Loucy (cell line): ENCODE measurements at regions not wholly inside any gene's neighbourhood (a gene's known extent, or its start where the extent isn't known, plus 50 kb on each side); places are given as distances from the start of the nearest gene placed in this dataset.

Experiments
- H2AFZ ChIP-seq: fragments of 200-600 bp; sonication (generic); 2 replicates; pipeline ENCODE4 v1.6.0; 2016; ENCODE audit warnings: antibody characterized with exemption, mild to moderate bottlenecking, low read length, moderate library complexity
- H3F3A ChIP-seq: fragments of 200-600 bp; 2 replicates; pipeline ENCODE4 v1.6.0; 2016; ENCODE audit warnings: antibody characterized with exemption, low read depth, mild to moderate bottlenecking
- H3K27me3 ChIP-seq: fragments of 200-600 bp; sonication (generic); 2 replicates; pipeline ENCODE4 v1.6.1; 2014; ENCODE audit warnings: low read length, mild to moderate bottlenecking; ENCODE audit not compliant: insufficient read depth, poor library complexity, severe bottlenecking
- H3K36me3 ChIP-seq: fragments of 200-600 bp; sonication (generic); 2 replicates; pipeline ENCODE4 v1.6.1; 2016; ENCODE audit warnings: low read length; ENCODE audit not compliant: insufficient read depth
- H3K4me1 ChIP-seq: fragments of 200-600 bp; sonication (generic); 2 replicates; pipeline ENCODE4 v1.5.1; 2014; ENCODE audit warnings: low read length, mild to moderate bottlenecking; ENCODE audit not compliant: insufficient read depth, poor library complexity, severe bottlenecking
- H3K4me2 ChIP-seq: fragments of 200-600 bp; sonication (generic); 2 replicates; pipeline ENCODE4 v1.6.0; 2014; ENCODE audit warnings: antibody characterized with exemption, low read length, low read depth, mild to moderate bottlenecking; ENCODE audit not compliant: poor library complexity, severe bottlenecking
- H3K4me3 ChIP-seq: fragments of 200-600 bp; sonication (generic); 2 replicates; pipeline ENCODE4 v1.5.1; 2014; ENCODE audit warnings: low read length, mild to moderate bottlenecking, mixed read lengths; ENCODE audit not compliant: poor library complexity, severe bottlenecking
- H3K79me2 ChIP-seq: fragments of 200-600 bp; sonication (generic); 2 replicates; pipeline ENCODE4 v1.6.1; 2014; ENCODE audit warnings: low read length; ENCODE audit not compliant: insufficient read depth
- H3K9ac ChIP-seq: fragments of 200-600 bp; sonication (generic); 2 replicates; pipeline ENCODE4 v1.6.0; 2014; ENCODE audit warnings: mild to moderate bottlenecking, low read depth, low read length, moderate library complexity; ENCODE audit not compliant: poor library complexity, severe bottlenecking
- H3K9me2 ChIP-seq: fragments of 200-600 bp; sonication (generic); replicated peaks from 2 replicates; pipeline ENCODE4 v1.6.1; 2016; ENCODE audit warnings: low read depth, low read length, mixed read lengths
- H3K9me3 ChIP-seq: fragments of 200-600 bp; sonication (generic); 2 replicates; pipeline ENCODE4 v1.6.1; 2014; ENCODE audit warnings: mild to moderate bottlenecking, antibody characterized with exemption, low read length, low read depth; ENCODE audit not compliant: insufficient read depth
- H4K20me1 ChIP-seq: fragments of 200-600 bp; sonication (generic); 2 replicates; pipeline ENCODE4 v1.6.0; 2014; ENCODE audit warnings: antibody characterized with exemption, low read length, mild to moderate bottlenecking; ENCODE audit not compliant: insufficient read depth, poor library complexity, severe bottlenecking
- EZH2phosphoT487 ChIP-seq: fragments of 200-600 bp; IDR thresholded peaks from 2 replicates; pipeline ENCODE4 v1.6.1; 2018; ENCODE audit warnings: antibody characterized with exemption, mild to moderate bottlenecking, moderate library complexity, borderline replicate concordance
- TF ChIP-seq, protein P1 (sequence below): fragments of 200-600 bp; sonication (generic); conservative IDR thresholded peaks from 2 replicates; pipeline ENCODE4 v1.5.1; 2014; ENCODE audit warnings: mild to moderate bottlenecking, antibody characterized with exemption, low read length

DNA sequence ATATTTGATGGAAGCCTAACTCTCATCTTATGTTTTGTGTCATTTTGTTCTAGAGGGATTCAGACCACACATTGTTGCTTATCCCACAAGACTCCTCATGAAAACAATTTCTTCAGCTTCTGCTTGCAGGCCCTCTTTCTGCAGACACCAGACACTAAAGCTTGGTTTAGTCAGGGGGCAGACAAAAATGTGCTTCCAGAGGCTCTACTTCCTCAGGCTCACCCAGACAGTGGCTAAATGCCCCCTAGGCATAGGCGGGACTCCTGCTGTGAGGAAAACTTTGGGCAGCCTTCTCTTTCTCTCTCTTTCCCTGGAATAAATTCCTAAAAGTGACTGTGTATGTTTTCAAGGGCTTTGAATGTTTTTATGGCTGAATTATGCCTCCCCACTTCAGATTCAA, 435.4 kb upstream of the ATP11B start:
- Histone ChIP-seq H3K4me3 (no peak overlapping the region), H3K36me3 (no peaks in the 10 kb centered on the region), H2AFZ (no peak overlapping the region), H3K9ac (no peak overlapping the region), H4K20me1 (no peaks in the 10 kb centered on the region), H3F3A (no peaks in the 10 kb centered on the region), H3K9me3 (no peaks in the 10 kb centered on the region), H3K9me2 (no peaks in the 10 kb centered on the region), H3K4me1 (no peaks in the 10 kb centered on the region), H3K27me3 (no peaks in the 10 kb centered on the region), H3K79me2 (no peaks in the 10 kb centered on the region), H3K4me2 (no peak overlapping the region)
- TF ChIP-seq EZH2phosphoT487, result no peak
- TF ChIP-seq, protein P1, sequence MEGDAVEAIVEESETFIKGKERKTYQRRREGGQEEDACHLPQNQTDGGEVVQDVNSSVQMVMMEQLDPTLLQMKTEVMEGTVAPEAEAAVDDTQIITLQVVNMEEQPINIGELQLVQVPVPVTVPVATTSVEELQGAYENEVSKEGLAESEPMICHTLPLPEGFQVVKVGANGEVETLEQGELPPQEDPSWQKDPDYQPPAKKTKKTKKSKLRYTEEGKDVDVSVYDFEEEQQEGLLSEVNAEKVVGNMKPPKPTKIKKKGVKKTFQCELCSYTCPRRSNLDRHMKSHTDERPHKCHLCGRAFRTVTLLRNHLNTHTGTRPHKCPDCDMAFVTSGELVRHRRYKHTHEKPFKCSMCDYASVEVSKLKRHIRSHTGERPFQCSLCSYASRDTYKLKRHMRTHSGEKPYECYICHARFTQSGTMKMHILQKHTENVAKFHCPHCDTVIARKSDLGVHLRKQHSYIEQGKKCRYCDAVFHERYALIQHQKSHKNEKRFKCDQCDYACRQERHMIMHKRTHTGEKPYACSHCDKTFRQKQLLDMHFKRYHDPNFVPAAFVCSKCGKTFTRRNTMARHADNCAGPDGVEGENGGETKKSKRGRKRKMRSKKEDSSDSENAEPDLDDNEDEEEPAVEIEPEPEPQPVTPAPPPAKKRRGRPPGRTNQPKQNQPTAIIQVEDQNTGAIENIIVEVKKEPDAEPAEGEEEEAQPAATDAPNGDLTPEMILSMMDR, result no peak

GRCh38 chr3:182364323-182364722, 429.0 kb upstream of the ATP11B start:
- Histone ChIP-seq H3K27me3 (no peaks in the 10 kb centered on the region), H3K4me3 (no peak overlapping the region), H3K4me2 (no peak overlapping the region)

DNA sequence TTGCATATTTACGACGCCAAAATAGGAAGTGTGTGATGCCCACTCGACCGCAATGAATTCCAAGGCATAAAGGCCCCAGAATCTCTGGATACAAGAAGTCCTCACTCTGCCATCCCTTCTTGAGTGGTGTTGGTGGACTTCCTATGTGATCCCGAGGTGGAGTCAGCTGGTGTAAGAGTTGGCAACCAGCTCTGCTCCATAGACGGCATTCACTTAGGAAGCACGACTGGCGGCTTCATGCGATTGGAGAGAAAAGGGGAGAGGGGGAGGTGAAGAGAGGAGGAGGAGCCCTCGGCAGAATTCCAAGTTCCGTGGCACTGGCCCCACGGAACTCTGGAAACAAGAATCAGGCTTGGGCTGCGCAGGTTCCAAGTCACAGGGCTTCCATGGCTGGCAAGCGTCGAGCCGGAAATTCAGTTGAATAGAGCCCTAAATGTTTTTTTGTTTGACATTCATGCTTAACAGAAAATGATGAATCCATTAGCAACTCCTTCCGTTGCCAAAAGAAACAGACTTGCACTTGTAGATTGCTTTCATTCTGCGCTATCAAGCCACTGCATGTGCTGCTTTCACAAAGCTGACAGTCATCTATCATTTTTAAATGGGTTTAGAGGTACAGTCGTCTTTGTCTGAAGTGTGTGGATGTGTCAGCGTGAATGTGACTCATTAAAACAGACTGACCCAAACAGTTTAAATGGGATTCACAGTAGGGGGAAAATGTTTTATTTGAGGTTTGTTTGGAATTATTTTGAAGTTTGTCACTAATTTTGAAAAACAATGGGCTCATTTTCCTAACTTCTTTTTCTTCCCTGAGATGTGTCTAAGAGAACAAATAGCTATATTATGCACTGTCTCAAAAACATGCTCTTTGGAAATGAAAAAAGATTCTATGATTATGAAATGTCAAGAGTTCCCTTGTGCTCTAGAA, 428.3 kb upstream of the ATP11B start:
- no peaks in the 10 kb centered on the region for H3K36me3 ChIP-seq
- H3K4me2 ChIP-seq, result no peak overlapping the region
- H3K79me2 ChIP-seq, result no peaks in the 10 kb centered on the region
- H3K4me3 ChIP-seq, result no peak overlapping the region
- no peak overlapping the region for H3K9ac ChIP-seq
- no peaks in the 10 kb centered on the region for H4K20me1 ChIP-seq
- no peaks in the 10 kb centered on the region for H3K4me1 ChIP-seq
- no peaks in the 10 kb centered on the region for H3K27me3 ChIP-seq
- no peak for TF ChIP-seq EZH2phosphoT487
- TF ChIP-seq, protein P1, result no peak
- no peaks in the 10 kb centered on the region for H3F3A ChIP-seq
- H3K9me2 ChIP-seq, result no peaks in the 10 kb centered on the region
- H2AFZ ChIP-seq, result no peak overlapping the region
- no peaks in the 10 kb centered on the region for H3K9me3 ChIP-seq

More at GRCh38 chr3:182364323-182364722, 429.0 kb upstream of the ATP11B start:
- Histone ChIP-seq H3K4me1 (no peaks in the 10 kb centered on the region), H3K9ac (no peak overlapping the region), H3K9me2 (no peaks in the 10 kb centered on the region), H3K9me3 (no peaks in the 10 kb centered on the region), H4K20me1 (no peaks in the 10 kb centered on the region), H3K79me2 (no peaks in the 10 kb centered on the region), H2AFZ (no peak overlapping the region), H3F3A (no peaks in the 10 kb centered on the region), H3K36me3 (no peaks in the 10 kb centered on the region)
- TF ChIP-seq, protein P1, result no peak
- no peak for TF ChIP-seq EZH2phosphoT487
